OCI-LY3 (cell line): ENCODE measurements at regions not wholly inside any gene's neighbourhood (a gene's known extent, or its start where the extent isn't known, plus 50 kb on each side); places are given as distances from the start of the nearest gene placed in this dataset.

Experiments used
- H2AFZ ChIP-seq: fragments of 200-600, 300-600 bp; shearing (Covaris generic); 2 replicates; pipeline ENCODE4 v1.6.0; 2014; ENCODE audit warnings: antibody characterized with exemption, low read depth, low read length
- H3K27ac ChIP-seq: fragments of 200-600, 300-600 bp; sonication (generic); 2 replicates; pipeline ENCODE4 v1.5.1; 2014; ENCODE audit warnings: mild to moderate bottlenecking, low read length, moderate library complexity, mixed read lengths
- H3K27me3 ChIP-seq: fragments of 200-600, 300-600 bp; sonication (generic); 2 replicates; pipeline ENCODE4 v1.6.1; 2014; ENCODE audit warnings: low read depth, low read length, mixed read lengths
- H3K36me3 ChIP-seq: fragments of 200-600, 300-600 bp; sonication (generic); replicated peaks from 2 replicates; pipeline ENCODE3; 2014; ENCODE audit warnings: low read depth, low read length, mixed read lengths
- H3K4me1 ChIP-seq: fragments of 300-600, 200-600 bp; sonication (generic); 2 replicates; pipeline ENCODE4 v1.6.1; 2014; ENCODE audit warnings: low read length, mixed read lengths
- H3K4me2 ChIP-seq: fragments of 200-600, 300-600 bp; sonication (generic); 2 replicates; pipeline ENCODE4 v1.6.1; 2014; ENCODE audit warnings: low read length, mixed read lengths
- H3K4me3 ChIP-seq: fragments of 300-600, 200-600 bp; sonication (generic); 2 replicates; pipeline ENCODE4 v1.5.1; 2014; ENCODE audit warnings: antibody characterized with exemption, mild to moderate bottlenecking, low read length, moderate library complexity
- H3K79me2 ChIP-seq: fragments of 300-600, 200-600 bp; shearing (Covaris generic); 2 replicates; pipeline ENCODE4 v1.6.1; 2014; ENCODE audit warnings: mild to moderate bottlenecking, low read length, mixed read lengths
- H3K9ac ChIP-seq: fragments of 300-600, 200-600 bp; shearing (Covaris generic); 2 replicates; pipeline ENCODE4 v1.6.0; 2014; ENCODE audit warnings: mild to moderate bottlenecking, low read length, moderate library complexity
- H3K9me3 ChIP-seq: fragments of 200-600, 300-600 bp; shearing (Covaris generic); 2 replicates; pipeline ENCODE4 v1.6.1; 2014; ENCODE audit warnings: low read length, mixed read lengths; ENCODE audit not compliant: insufficient read depth
- H4K20me1 ChIP-seq: fragments of 200-600, 300-600 bp; sonication (generic); 2 replicates; pipeline ENCODE4 v1.6.1; 2016; ENCODE audit warnings: low read length, mixed read lengths; ENCODE audit not compliant: insufficient read depth
- CTCF ChIP-seq: fragments of 200-600, 300-600 bp; sonication (generic); IDR thresholded peaks from 2 replicates; pipeline ENCODE4 v1.5.1; 2014; ENCODE audit warnings: antibody characterized with exemption, low read length, low read depth
- EZH2phosphoT487 ChIP-seq: fragments of 200-600 bp; shearing (Covaris generic); IDR thresholded peaks from 2 replicates; pipeline ENCODE4 v1.6.1; 2018; ENCODE audit warnings: antibody characterized with exemption, mixed run types, low read depth

GRCh38 chr15:47933865-47934264 is 186.9 kb upstream of the SLC24A5 start:
- Histone ChIP-seq H3K27me3 (peaks cover 42% of the 10 kb centered on the region), H3K9ac (no peak overlapping the region), H3K27ac (no peak overlapping the region), H3K36me3 (no peaks in the 10 kb centered on the region), H3K4me3 (no peak overlapping the region), H3K4me2 (no peak overlapping the region), H3K4me1 (no peaks in the 10 kb centered on the region), H3K79me2 (no peaks in the 10 kb centered on the region), H3K9me3 (no peaks in the 10 kb centered on the region), H2AFZ (no peak overlapping the region), H4K20me1 (no peaks in the 10 kb centered on the region)
- no peak for TF ChIP-seq CTCF
- no peak for TF ChIP-seq EZH2phosphoT487

GRCh38 chr15:47934342-47934741 is 186.4 kb upstream of the SLC24A5 start:
- TF ChIP-seq EZH2phosphoT487 (no peak), CTCF (no peak)
- no peaks in the 10 kb centered on the region for H3K36me3 ChIP-seq
- no peaks in the 10 kb centered on the region for H3K4me1 ChIP-seq
- no peak overlapping the region for H2AFZ ChIP-seq
- no peak overlapping the region for H3K27ac ChIP-seq
- H3K79me2 ChIP-seq: no peaks in the 10 kb centered on the region
- H4K20me1 ChIP-seq: no peaks in the 10 kb centered on the region
- H3K4me3 ChIP-seq: no peak overlapping the region
- H3K9me3 ChIP-seq: no peaks in the 10 kb centered on the region
- H3K27me3 ChIP-seq: peaks cover 39% of the 10 kb centered on the region
- H3K4me2 ChIP-seq: no peak overlapping the region
- no peak overlapping the region for H3K9ac ChIP-seq

GRCh38 chr15:47937834-47938233 is 183.0 kb upstream of the SLC24A5 start:
- Histone ChIP-seq H3K79me2 (no peaks in the 10 kb centered on the region), H3K4me3 (no peak overlapping the region), H3K36me3 (no peaks in the 10 kb centered on the region), H3K9ac (no peak overlapping the region), H3K4me1 (no peaks in the 10 kb centered on the region), H3K27ac (no peak overlapping the region), H4K20me1 (no peaks in the 10 kb centered on the region), H3K27me3 (peaks cover 37% of the 10 kb centered on the region), H2AFZ (no peak overlapping the region), H3K4me2 (no peak overlapping the region), H3K9me3 (no peaks in the 10 kb centered on the region)
- no peak for TF ChIP-seq CTCF
- no peak for TF ChIP-seq EZH2phosphoT487

GRCh38 chr15:47944637-47945288 is 176.0 kb upstream of the SLC24A5 start:
- Histone ChIP-seq H3K4me3 (no peak overlapping the region), H3K4me2 (no peak overlapping the region)

More at GRCh38 chr15:47944637-47945288, 176.0 kb upstream of the SLC24A5 start:
- H3K79me2 ChIP-seq: no peaks in the 10 kb centered on the region
- no peak overlapping the region for H3K27ac ChIP-seq
- H4K20me1 ChIP-seq: no peaks in the 10 kb centered on the region
- TF ChIP-seq EZH2phosphoT487: no peak
- no peak for TF ChIP-seq CTCF
- H3K4me1 ChIP-seq: no peaks in the 10 kb centered on the region
- no peak overlapping the region for H2AFZ ChIP-seq
- no peaks in the 10 kb centered on the region for H3K36me3 ChIP-seq
- no peaks in the 10 kb centered on the region for H3K9me3 ChIP-seq
- no peak overlapping the region for H3K9ac ChIP-seq
- peaks cover 39% of the 10 kb centered on the region for H3K27me3 ChIP-seq
